Keratinocyte (primary cell): ENCODE measurements at regions not wholly inside any gene's neighbourhood (a gene's known extent, or its start where the extent isn't known, plus 50 kb on each side); places are given as distances from the start of the nearest gene placed in this dataset.

Experiments used
- DNase-seq: peaks from one replicate; pipeline ENCODE4 v3.0.0-alpha.2; 2011; ENCODE audit warnings: low read depth, missing footprints, low spot score
- FAIRE-seq: peaks from 2 replicates; lab custom pipeline; 2011; peaks lifted over from hg19 to GRCh38; lab: Jason Lieb, UNC
- H2AFZ ChIP-seq: 2 replicates; pipeline ENCODE4 v1.6.0; 2012; ENCODE audit warnings: low read length, control low read depth, inconsistent platforms; ENCODE audit not compliant: control insufficient read depth
- H3K27ac ChIP-seq: 2 replicates; pipeline ENCODE4 v1.5.1; 2011; ENCODE audit warnings: low read length; ENCODE audit not compliant: control insufficient read depth, insufficient read depth
- H3K27me3 ChIP-seq: 3 replicates; pipeline ENCODE4 v1.6.0; 2011; ENCODE audit warnings: low read length; ENCODE audit not compliant: control insufficient read depth, insufficient read depth; ENCODE audit errors: extremely low read depth
- H3K36me3 ChIP-seq, 2 experiments: 2 replicates in 1 of 2; 3 replicates in 1 of 2; pipeline ENCODE4 v1.5.1; 2011; ENCODE audit warnings: low read length in 2 of 2, mild to moderate bottlenecking in 1 of 2; ENCODE audit not compliant: control insufficient read depth in 2 of 2, insufficient read depth in 2 of 2; ENCODE audit errors: extremely low read depth in 1 of 2
- H3K4me1 ChIP-seq: 3 replicates; pipeline ENCODE4 v1.5.1; 2011; ENCODE audit warnings: low read length; ENCODE audit not compliant: control insufficient read depth, insufficient read depth; ENCODE audit errors: extremely low read depth
- H3K4me2 ChIP-seq: 3 replicates; pipeline ENCODE4 v1.6.0; 2011; ENCODE audit warnings: low read depth, low read length; ENCODE audit not compliant: control insufficient read depth, insufficient read depth; ENCODE audit errors: extremely low read depth
- H3K4me3 ChIP-seq, 3 experiments: fragments of 200-600 bp in 1 of 3; sonication (generic) in 1 of 3; 2 replicates in 2 of 3; 3 replicates in 1 of 3; pipeline ENCODE4 v1.5.1; 2011 to 2016; ENCODE audit warnings: low read length in 3 of 3, mild to moderate bottlenecking in 3 of 3, control low read depth in 2 of 3, inconsistent platforms in 1 of 3, low read depth in 1 of 3, mixed read lengths in 1 of 3, mixed run types in 1 of 3, moderate library complexity in 1 of 3; ENCODE audit not compliant: control insufficient read depth in 2 of 3, insufficient read depth in 2 of 3; ENCODE audit errors: extremely low read depth in 1 of 3
- H3K79me2 ChIP-seq: 2 replicates; pipeline ENCODE4 v1.6.0; 2012; ENCODE audit warnings: low read length; ENCODE audit not compliant: control insufficient read depth, insufficient read depth
- H3K9ac ChIP-seq: 3 replicates; pipeline ENCODE4 v1.6.0; 2011; ENCODE audit warnings: low read length; ENCODE audit not compliant: control insufficient read depth, insufficient read depth; ENCODE audit errors: extremely low read depth
- H3K9me1 ChIP-seq: 3 replicates; pipeline ENCODE4 v1.6.0; 2011; ENCODE audit warnings: low read length; ENCODE audit not compliant: control insufficient read depth, insufficient read depth; ENCODE audit errors: extremely low read depth
- H3K9me3 ChIP-seq: 2 replicates; pipeline ENCODE4 v1.5.1; 2012; ENCODE audit warnings: low read depth, low read length; ENCODE audit not compliant: control insufficient read depth
- H4K20me1 ChIP-seq: 3 replicates; pipeline ENCODE4 v1.6.0; 2011; ENCODE audit warnings: low read length; ENCODE audit not compliant: control insufficient read depth, insufficient read depth; ENCODE audit errors: extremely low read depth
- EZH2 ChIP-seq: IDR thresholded peaks from one replicate; pipeline ENCODE4 v1.6.1; 2012; ENCODE audit warnings: inconsistent platforms, mild to moderate bottlenecking, low read length, moderate library complexity
- dilution Hi-C: fragments of 300-500 bp; cut with MboI; formaldehyde crosslinking; loops from one replicate; pipeline ENCODE4 v1.7.0; 2020; ENCODE audit warnings: low sequenced_read_pairs; ENCODE audit not compliant: extremely low pct_ligation_motif_present
- TF ChIP-seq, protein P1 (sequence below), 3 experiments: IDR thresholded peaks in 1 of 3; conservative IDR thresholded peaks in 1 of 3; optimal IDR thresholded peaks in 1 of 3; 2 replicates in 2 of 3; 3 replicates in 1 of 3; pipeline versions ENCODE3 to v1.5.1; 2011; ENCODE audit warnings: low read length in 3 of 3, mild to moderate bottlenecking in 3 of 3, moderate library complexity in 2 of 3, control low read depth in 1 of 3, inconsistent platforms in 1 of 3; ENCODE audit not compliant: insufficient read depth in 2 of 3; ENCODE audit errors: extremely low read depth in 1 of 3

DNA sequence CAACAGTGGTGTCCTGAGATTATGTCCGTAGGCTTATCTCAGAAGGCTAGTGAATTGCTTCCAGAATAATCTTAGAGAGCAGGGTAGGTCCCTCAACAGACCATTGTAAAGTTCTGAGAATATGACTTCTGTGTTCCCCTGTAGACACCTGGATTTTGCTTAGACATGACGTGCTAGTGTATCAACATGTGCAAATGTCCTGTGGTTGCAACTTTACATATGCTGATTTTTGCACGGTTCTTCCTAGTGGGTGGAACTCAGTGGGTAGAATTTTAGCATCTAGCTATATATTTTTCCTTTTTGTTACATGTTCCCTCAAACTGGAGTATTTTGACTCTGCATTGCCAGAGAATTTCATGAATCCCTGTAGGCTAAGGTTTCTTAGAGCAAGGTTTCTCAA lies 459.2 kb downstream of the RNF144B start:
- H3K36me3 ChIP-seq, result no peaks in the 10 kb centered on the region
- DNase-seq, result no peak
- no peaks in the 10 kb centered on the region for H3K79me2 ChIP-seq
- no peaks in the 10 kb centered on the region for H3K4me1 ChIP-seq
- dilution Hi-C loops, result no loop called here
- H3K27ac ChIP-seq, result no peak overlapping the region
- no peak for TF ChIP-seq EZH2
- TF ChIP-seq, protein P1, sequence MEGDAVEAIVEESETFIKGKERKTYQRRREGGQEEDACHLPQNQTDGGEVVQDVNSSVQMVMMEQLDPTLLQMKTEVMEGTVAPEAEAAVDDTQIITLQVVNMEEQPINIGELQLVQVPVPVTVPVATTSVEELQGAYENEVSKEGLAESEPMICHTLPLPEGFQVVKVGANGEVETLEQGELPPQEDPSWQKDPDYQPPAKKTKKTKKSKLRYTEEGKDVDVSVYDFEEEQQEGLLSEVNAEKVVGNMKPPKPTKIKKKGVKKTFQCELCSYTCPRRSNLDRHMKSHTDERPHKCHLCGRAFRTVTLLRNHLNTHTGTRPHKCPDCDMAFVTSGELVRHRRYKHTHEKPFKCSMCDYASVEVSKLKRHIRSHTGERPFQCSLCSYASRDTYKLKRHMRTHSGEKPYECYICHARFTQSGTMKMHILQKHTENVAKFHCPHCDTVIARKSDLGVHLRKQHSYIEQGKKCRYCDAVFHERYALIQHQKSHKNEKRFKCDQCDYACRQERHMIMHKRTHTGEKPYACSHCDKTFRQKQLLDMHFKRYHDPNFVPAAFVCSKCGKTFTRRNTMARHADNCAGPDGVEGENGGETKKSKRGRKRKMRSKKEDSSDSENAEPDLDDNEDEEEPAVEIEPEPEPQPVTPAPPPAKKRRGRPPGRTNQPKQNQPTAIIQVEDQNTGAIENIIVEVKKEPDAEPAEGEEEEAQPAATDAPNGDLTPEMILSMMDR (optimal IDR thresholded peaks at IDR 0.05 in 1 of 3, IDR thresholded peaks at IDR 0.05 in 1 of 3, conservative IDR thresholded peaks at IDR 0.05 in 1 of 3; ENCODE audit: extremely low read depth in 1 of 3, insufficient read depth in 2 of 3, low read length in 3 of 3), result no peak
- H2AFZ ChIP-seq, result no peak overlapping the region
- no peak overlapping the region for H3K4me2 ChIP-seq
- H3K9me1 ChIP-seq, result no peaks in the 10 kb centered on the region
- no peak overlapping the region for H3K4me3 ChIP-seq
- no peaks in the 10 kb centered on the region for H3K27me3 ChIP-seq
- FAIRE-seq, result no peak
- no peaks in the 10 kb centered on the region for H3K9me3 ChIP-seq
- H4K20me1 ChIP-seq, result no peaks in the 10 kb centered on the region
- H3K9ac ChIP-seq, result no peak overlapping the region

DNA sequence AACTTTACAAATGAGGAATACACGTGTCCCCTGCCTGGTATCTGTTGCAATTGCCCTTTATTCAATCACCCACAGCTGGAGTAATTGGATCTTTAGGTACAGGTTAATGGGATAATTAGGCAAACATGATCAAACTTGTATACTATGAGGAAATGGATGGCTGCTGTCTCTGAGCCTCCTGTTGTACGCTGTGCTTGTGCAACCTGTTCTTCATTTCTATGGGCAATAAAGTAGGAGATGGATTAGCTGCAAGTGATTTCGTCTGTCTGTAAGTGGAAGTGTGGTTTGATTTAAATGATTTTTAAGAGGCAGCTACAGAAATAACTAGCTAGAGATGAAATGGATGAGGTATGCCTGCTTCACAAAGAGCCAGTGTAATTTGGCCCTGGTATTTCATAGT lies 474.1 kb downstream of the RNF144B start:
- no peak overlapping the region for H3K4me3 ChIP-seq
- no peaks in the 10 kb centered on the region for H3K79me2 ChIP-seq
- H3K9me3 ChIP-seq, result no peaks in the 10 kb centered on the region
- DNase-seq, result no peak
- no peaks in the 10 kb centered on the region for H4K20me1 ChIP-seq
- H3K4me2 ChIP-seq, result no peak overlapping the region
- H3K9ac ChIP-seq, result no peak overlapping the region
- H2AFZ ChIP-seq, result no peak overlapping the region
- H3K36me3 ChIP-seq, result no peaks in the 10 kb centered on the region
- no peak for FAIRE-seq
- H3K9me1 ChIP-seq, result no peaks in the 10 kb centered on the region
- TF ChIP-seq EZH2, result no peak
- TF ChIP-seq, protein P1 (optimal IDR thresholded peaks at IDR 0.05 in 1 of 3, IDR thresholded peaks at IDR 0.05 in 1 of 3, conservative IDR thresholded peaks at IDR 0.05 in 1 of 3; ENCODE audit: extremely low read depth in 1 of 3, insufficient read depth in 2 of 3, low read length in 3 of 3), result no peak
- no peak overlapping the region for H3K27ac ChIP-seq
- no peaks in the 10 kb centered on the region for H3K27me3 ChIP-seq
- dilution Hi-C loops, result no loop called here
- no peaks in the 10 kb centered on the region for H3K4me1 ChIP-seq
